Progenitor cell of endocrine pancreas (in vitro differentiated cells): ENCODE measurements at regions not wholly inside any gene's neighbourhood (a gene's known extent, or its start where the extent isn't known, plus 50 kb on each side); places are given as distances from the start of the nearest gene placed in this dataset.

Source experiments
- DNase-seq: peaks from one replicate; pipeline ENCODE4 v3.0.0; 2021; ENCODE audit warnings: low spot score; ENCODE audit not compliant: unreplicated experiment
- H3K27ac Mint-ChIP-seq: 2 replicates; pipeline ENCODE4 v1.8.0; 2021; ENCODE audit warnings: mild to moderate bottlenecking, moderate library complexity, mixed read lengths
- H3K27me3 Mint-ChIP-seq: 2 replicates; pipeline ENCODE4 v1.8.0; 2021; ENCODE audit warnings: mixed read lengths
- H3K36me3 Mint-ChIP-seq: 2 replicates; pipeline ENCODE4 v1.8.0; 2022; ENCODE audit warnings: mixed read lengths; ENCODE audit not compliant: insufficient read depth
- H3K4me1 Mint-ChIP-seq: 2 replicates; pipeline ENCODE4 v1.8.0; 2021; ENCODE audit warnings: low read depth, mixed read lengths
- H3K4me3 Mint-ChIP-seq: 2 replicates; pipeline ENCODE4 v1.8.0; 2021; ENCODE audit warnings: low read depth, mild to moderate bottlenecking, moderate library complexity, mixed read lengths
- H3K9me3 Mint-ChIP-seq: 2 replicates; pipeline ENCODE4 v1.8.0; 2021; ENCODE audit warnings: low read depth, mixed read lengths
- CTCF ChIP-seq: fragments of 200-600 bp; sonication (generic); IDR thresholded peaks from one replicate; pipeline ENCODE4 v1.5.0; 2021; ENCODE audit warnings: antibody characterized with exemption, mild to moderate bottlenecking; ENCODE audit not compliant: unreplicated experiment

- Mint-ChIP-seq H3K4me1 (no peaks in the 10 kb centered on the region), H3K4me3 (no peak overlapping the region), H3K9me3 (no peaks in the 10 kb centered on the region), H3K36me3 (no peaks in the 10 kb centered on the region), H3K27me3 (no peaks in the 10 kb centered on the region), H3K27ac (no peak overlapping the region)
- DNase-seq: no peak
- TF ChIP-seq CTCF: no peak
These were observed 167.9 kb upstream of the AVPR1A start for GRCh38 chr12:63318933-63319332.

GRCh38 chr12:63318313-63318712, 167.3 kb upstream of the AVPR1A start:
- no peaks in the 10 kb centered on the region for H3K27me3 Mint-ChIP-seq
- H3K36me3 Mint-ChIP-seq: no peaks in the 10 kb centered on the region
- no peak overlapping the region for H3K27ac Mint-ChIP-seq
- no peak overlapping the region for H3K4me3 Mint-ChIP-seq
- H3K9me3 Mint-ChIP-seq: no peaks in the 10 kb centered on the region
- no peaks in the 10 kb centered on the region for H3K4me1 Mint-ChIP-seq
- TF ChIP-seq CTCF: no peak
- no peak for DNase-seq

- H3K9me3 Mint-ChIP-seq: no peaks in the 10 kb centered on the region
- H3K4me3 Mint-ChIP-seq: no peak overlapping the region
- H3K4me1 Mint-ChIP-seq: no peaks in the 10 kb centered on the region
- H3K27me3 Mint-ChIP-seq: no peaks in the 10 kb centered on the region
- no peak overlapping the region for H3K27ac Mint-ChIP-seq
- no peak for TF ChIP-seq CTCF
- H3K36me3 Mint-ChIP-seq: no peaks in the 10 kb centered on the region
- DNase-seq: no peak
These were observed 166.9 kb upstream of the AVPR1A start for GRCh38 chr12:63317880-63318279.

- no peak for DNase-seq
- Mint-ChIP-seq H3K4me3 (no peak overlapping the region), H3K4me1 (no peaks in the 10 kb centered on the region), H3K9me3 (no peaks in the 10 kb centered on the region), H3K27me3 (no peaks in the 10 kb centered on the region), H3K36me3 (no peaks in the 10 kb centered on the region), H3K27ac (no peak overlapping the region)
- TF ChIP-seq CTCF: no peak
These were observed 166.4 kb upstream of the AVPR1A start for GRCh38 chr12:63317286-63317846.

- no peak for DNase-seq
- H3K36me3 Mint-ChIP-seq: no peaks in the 10 kb centered on the region
- H3K27me3 Mint-ChIP-seq: no peaks in the 10 kb centered on the region
- no peak for TF ChIP-seq CTCF
- H3K4me3 Mint-ChIP-seq: no peak overlapping the region
- peaks cover 5% of the 10 kb centered on the region for H3K9me3 Mint-ChIP-seq
- H3K4me1 Mint-ChIP-seq: no peaks in the 10 kb centered on the region
- H3K27ac Mint-ChIP-seq: no peak overlapping the region
These were observed 162.1 kb upstream of the AVPR1A start for GRCh38 chr12:63313139-63313538.
